PFSK-1 (cell line): ENCODE measurements at regions not wholly inside any gene's neighbourhood (a gene's known extent, or its start where the extent isn't known, plus 50 kb on each side); places are given as distances from the start of the nearest gene placed in this dataset.

Experiments
- POLR2AphosphoS5 ChIP-seq: IDR thresholded peaks from 2 replicates; pipeline ENCODE4 v1.6.1; 2012; ENCODE audit warnings: low read depth, mild to moderate bottlenecking, control low read depth, low read length, moderate library complexity
- TAF1 ChIP-seq: IDR thresholded peaks from 2 replicates; pipeline ENCODE4 v1.6.1; 2012; ENCODE audit warnings: low read length, control low read depth, borderline replicate concordance; ENCODE audit not compliant: insufficient read depth
- TF ChIP-seq, protein P1 (sequence below), 2 experiments: IDR thresholded peaks; 2 replicates each; pipeline versions ENCODE4 v1.6.1 to v1.8.0; 2011 to 2012; ENCODE audit warnings: low read depth in 2 of 2, low read length in 2 of 2, control low read depth in 1 of 2, inconsistent platforms in 1 of 2, mild to moderate bottlenecking in 1 of 2, moderate library complexity in 1 of 2; ENCODE audit not compliant: insufficient read depth in 1 of 2

DNA sequence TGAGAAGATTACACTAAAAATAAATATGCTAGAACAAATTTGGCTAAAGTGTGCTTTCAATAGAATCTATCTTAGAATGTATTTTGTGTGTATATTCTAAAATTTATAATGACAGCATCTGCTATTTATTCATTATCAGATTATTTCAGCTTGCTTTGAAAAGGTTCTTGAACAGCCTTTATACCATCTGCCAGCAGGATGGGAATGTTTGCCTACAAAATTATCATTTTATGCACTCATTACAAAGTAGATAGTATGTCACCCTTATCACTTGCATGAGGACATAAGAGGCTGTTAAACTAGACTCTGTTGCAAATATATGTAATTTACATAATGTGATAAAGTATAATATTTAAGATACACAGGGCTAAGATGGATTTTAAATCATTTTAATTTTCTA lies 1286.9 kb upstream of the PCDH20 start:
- TF ChIP-seq, protein P1, sequence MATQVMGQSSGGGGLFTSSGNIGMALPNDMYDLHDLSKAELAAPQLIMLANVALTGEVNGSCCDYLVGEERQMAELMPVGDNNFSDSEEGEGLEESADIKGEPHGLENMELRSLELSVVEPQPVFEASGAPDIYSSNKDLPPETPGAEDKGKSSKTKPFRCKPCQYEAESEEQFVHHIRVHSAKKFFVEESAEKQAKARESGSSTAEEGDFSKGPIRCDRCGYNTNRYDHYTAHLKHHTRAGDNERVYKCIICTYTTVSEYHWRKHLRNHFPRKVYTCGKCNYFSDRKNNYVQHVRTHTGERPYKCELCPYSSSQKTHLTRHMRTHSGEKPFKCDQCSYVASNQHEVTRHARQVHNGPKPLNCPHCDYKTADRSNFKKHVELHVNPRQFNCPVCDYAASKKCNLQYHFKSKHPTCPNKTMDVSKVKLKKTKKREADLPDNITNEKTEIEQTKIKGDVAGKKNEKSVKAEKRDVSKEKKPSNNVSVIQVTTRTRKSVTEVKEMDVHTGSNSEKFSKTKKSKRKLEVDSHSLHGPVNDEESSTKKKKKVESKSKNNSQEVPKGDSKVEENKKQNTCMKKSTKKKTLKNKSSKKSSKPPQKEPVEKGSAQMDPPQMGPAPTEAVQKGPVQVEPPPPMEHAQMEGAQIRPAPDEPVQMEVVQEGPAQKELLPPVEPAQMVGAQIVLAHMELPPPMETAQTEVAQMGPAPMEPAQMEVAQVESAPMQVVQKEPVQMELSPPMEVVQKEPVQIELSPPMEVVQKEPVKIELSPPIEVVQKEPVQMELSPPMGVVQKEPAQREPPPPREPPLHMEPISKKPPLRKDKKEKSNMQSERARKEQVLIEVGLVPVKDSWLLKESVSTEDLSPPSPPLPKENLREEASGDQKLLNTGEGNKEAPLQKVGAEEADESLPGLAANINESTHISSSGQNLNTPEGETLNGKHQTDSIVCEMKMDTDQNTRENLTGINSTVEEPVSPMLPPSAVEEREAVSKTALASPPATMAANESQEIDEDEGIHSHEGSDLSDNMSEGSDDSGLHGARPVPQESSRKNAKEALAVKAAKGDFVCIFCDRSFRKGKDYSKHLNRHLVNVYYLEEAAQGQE (IDR thresholded peaks at IDR 0.05; ENCODE audit: insufficient read depth in 1 of 2, low read depth in 2 of 2, low read length in 2 of 2): no peak
- TF ChIP-seq TAF1 (no peak), POLR2AphosphoS5 (no peak)
